HL-60 (cell line): ENCODE measurements at regions not wholly inside any gene's neighbourhood (a gene's known extent, or its start where the extent isn't known, plus 50 kb on each side); places are given as distances from the start of the nearest gene placed in this dataset.

Source experiments
- CTCF ChIP-seq: IDR thresholded peaks from one replicate; pipeline ENCODE4 v1.5.1; 2011; ENCODE audit warnings: low read length, control low read depth, inconsistent platforms; ENCODE audit not compliant: insufficient read depth
- POLR2AphosphoS5 ChIP-seq: IDR thresholded peaks from 2 replicates; pipeline ENCODE4 v1.6.1; 2012; ENCODE audit warnings: low read depth

- TF ChIP-seq CTCF (no peak), POLR2AphosphoS5 (no peak)
These were observed 57.2 kb upstream of the CNIH3 start for GRCh38 chr1:224558904-224559303.
